Type B pancreatic cell (in vitro differentiated cells): ENCODE measurements at regions not wholly inside any gene's neighbourhood (a gene's known extent, or its start where the extent isn't known, plus 50 kb on each side); places are given as distances from the start of the nearest gene placed in this dataset.

Experiments
- DNase-seq: peaks from one replicate; pipeline ENCODE4 v3.0.0; 2021; ENCODE audit warnings: mixed read lengths; ENCODE audit not compliant: unreplicated experiment; ENCODE audit errors: extremely low spot score
- H3K27ac Mint-ChIP-seq: 2 replicates; pipeline ENCODE4 v1.8.0; 2021; ENCODE audit warnings: mild to moderate bottlenecking, mixed read lengths
- H3K27me3 Mint-ChIP-seq: 2 replicates; pipeline ENCODE4 v1.8.0; 2021; ENCODE audit warnings: mixed read lengths
- H3K36me3 Mint-ChIP-seq: 2 replicates; pipeline ENCODE4 v1.8.0; 2021; ENCODE audit warnings: mixed read lengths
- H3K4me1 Mint-ChIP-seq: one replicate; pipeline ENCODE4 v1.8.0; 2021; ENCODE audit warnings: mixed read lengths; ENCODE audit not compliant: unreplicated experiment
- H3K4me3 Mint-ChIP-seq: 2 replicates; pipeline ENCODE4 v1.8.0; 2021; ENCODE audit warnings: mild to moderate bottlenecking, mixed read lengths
- H3K9me3 Mint-ChIP-seq: 2 replicates; pipeline ENCODE4 v1.8.0; 2021; ENCODE audit warnings: mixed read lengths
- TF ChIP-seq, protein P1 (sequence below): fragments of 200-600 bp; sonication (generic); conservative IDR thresholded peaks from 2 replicates; pipeline ENCODE4 v1.5.0; 2021; ENCODE audit warnings: antibody characterized with exemption, mild to moderate bottlenecking

DNA sequence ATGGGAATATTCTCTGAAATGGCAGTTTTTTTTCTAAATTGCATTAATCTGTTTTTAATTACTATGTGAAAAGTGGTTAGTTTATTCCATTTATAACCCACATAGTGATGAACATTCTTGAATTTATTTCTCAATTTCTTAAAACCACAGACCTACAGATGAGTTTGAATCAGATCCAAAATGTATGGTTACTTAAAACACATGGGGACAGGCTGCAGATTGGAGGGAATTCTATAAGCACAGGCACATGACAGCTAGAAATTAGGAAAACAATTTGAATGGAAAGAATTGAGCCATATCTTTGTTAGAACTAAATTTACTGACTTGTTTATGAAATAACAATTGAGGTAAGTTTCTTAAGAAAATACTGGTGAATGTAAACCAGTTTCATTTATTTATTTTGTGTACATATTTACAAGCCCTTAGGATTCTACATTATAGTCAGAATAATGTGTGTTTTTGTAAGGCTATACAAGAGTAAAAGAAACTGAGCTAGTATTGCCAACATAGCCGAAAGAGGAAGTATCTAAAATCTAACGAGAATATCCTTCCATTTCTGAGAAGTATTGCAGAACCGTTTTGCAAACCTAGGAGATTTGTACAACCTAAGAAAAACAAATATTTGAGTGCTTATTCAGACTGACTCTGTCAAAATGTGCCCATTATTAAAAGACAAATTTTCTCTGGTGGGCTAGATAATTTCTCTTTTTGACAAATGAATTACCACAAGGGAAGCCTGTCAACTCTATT is 434.3 kb upstream of the SEMA3D start:
- TF ChIP-seq, protein P1, sequence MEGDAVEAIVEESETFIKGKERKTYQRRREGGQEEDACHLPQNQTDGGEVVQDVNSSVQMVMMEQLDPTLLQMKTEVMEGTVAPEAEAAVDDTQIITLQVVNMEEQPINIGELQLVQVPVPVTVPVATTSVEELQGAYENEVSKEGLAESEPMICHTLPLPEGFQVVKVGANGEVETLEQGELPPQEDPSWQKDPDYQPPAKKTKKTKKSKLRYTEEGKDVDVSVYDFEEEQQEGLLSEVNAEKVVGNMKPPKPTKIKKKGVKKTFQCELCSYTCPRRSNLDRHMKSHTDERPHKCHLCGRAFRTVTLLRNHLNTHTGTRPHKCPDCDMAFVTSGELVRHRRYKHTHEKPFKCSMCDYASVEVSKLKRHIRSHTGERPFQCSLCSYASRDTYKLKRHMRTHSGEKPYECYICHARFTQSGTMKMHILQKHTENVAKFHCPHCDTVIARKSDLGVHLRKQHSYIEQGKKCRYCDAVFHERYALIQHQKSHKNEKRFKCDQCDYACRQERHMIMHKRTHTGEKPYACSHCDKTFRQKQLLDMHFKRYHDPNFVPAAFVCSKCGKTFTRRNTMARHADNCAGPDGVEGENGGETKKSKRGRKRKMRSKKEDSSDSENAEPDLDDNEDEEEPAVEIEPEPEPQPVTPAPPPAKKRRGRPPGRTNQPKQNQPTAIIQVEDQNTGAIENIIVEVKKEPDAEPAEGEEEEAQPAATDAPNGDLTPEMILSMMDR = no peak
- H3K27me3 Mint-ChIP-seq = no peaks in the 10 kb centered on the region
- no peak for DNase-seq
- H3K4me1 Mint-ChIP-seq = no peaks in the 10 kb centered on the region
- H3K27ac Mint-ChIP-seq = no peak overlapping the region
- no peaks in the 10 kb centered on the region for H3K36me3 Mint-ChIP-seq
- peaks cover 5% of the 10 kb centered on the region for H3K9me3 Mint-ChIP-seq
- no peak overlapping the region for H3K4me3 Mint-ChIP-seq

DNA sequence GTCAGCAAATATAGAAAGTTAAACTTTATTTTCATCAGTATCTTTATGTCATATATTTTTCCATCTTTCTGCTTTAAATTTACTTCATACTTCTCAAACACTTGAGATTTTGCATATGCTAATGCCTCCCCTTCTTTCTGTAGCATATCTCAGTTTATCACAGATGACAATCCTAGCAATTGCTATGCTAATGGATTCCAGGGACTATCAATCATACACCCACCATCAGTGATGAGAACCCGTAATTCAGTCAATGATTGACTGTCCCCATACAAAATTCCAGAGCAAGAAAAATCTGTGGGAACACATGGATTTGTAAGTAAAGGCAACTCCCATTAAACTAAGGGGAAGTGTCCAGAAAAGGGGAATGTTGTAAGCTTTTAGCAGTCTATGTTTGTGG is 432.4 kb upstream of the SEMA3D start:
- H3K4me1 Mint-ChIP-seq = no peaks in the 10 kb centered on the region

DNA sequence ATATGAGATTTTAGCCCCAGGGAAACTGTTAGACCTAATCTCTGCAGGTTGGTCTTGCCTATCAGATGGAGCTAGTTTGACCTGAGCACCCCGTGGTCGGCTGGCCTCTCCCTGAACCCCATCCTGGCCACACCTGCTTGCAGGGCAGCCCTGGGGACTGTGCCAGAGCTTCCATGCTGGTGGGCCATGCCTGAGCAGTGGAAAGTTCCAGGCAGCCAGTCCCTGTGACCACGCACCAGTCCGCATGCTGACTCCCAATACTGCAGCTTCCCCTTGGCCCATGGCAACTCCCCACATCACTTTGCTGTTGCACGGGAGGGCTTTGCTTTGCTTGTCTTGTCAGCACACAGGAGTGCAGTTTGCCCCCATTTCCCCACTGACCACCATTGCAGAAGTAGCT is 427.8 kb upstream of the SEMA3D start:
- Mint-ChIP-seq H3K27me3 (no peaks in the 10 kb centered on the region), H3K9me3 (peaks cover 8% of the 10 kb centered on the region), H3K27ac (no peak overlapping the region), H3K36me3 (no peaks in the 10 kb centered on the region), H3K4me1 (no peaks in the 10 kb centered on the region), H3K4me3 (no peak overlapping the region)
- TF ChIP-seq, protein P1 = no peak
- DNase-seq = no peak

More for the DNA sequence above, 432.4 kb upstream of the SEMA3D start:
- H3K27ac Mint-ChIP-seq = no peak overlapping the region
- no peaks in the 10 kb centered on the region for H3K9me3 Mint-ChIP-seq
- DNase-seq = no peak
- TF ChIP-seq, protein P1 = no peak
- H3K27me3 Mint-ChIP-seq = no peaks in the 10 kb centered on the region
- no peaks in the 10 kb centered on the region for H3K36me3 Mint-ChIP-seq
- H3K4me3 Mint-ChIP-seq = no peak overlapping the region

DNA sequence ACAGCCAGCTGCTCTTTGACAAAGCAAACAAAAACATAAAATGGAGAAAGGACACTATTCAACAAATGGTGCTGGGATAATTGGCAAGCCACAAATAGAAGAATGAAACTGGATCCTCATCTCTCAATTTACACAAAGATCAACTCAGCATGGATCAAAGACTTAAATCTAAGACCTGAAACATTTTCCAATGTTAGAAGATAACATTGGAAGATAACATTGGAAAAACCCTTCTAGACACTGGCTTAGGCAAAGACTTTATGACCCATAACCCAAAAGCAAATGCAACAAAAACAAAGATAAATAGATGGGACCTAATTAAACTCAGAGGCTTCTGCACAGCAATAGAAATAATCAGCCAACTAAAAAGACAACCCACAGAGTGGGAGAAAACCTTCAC is 425.7 kb upstream of the SEMA3D start:
- H3K27me3 Mint-ChIP-seq = no peaks in the 10 kb centered on the region
- TF ChIP-seq, protein P1 = no peak
- H3K4me3 Mint-ChIP-seq = no peak overlapping the region
- H3K9me3 Mint-ChIP-seq = peaks cover 8% of the 10 kb centered on the region
- no peak for DNase-seq
- no peaks in the 10 kb centered on the region for H3K36me3 Mint-ChIP-seq
- no peaks in the 10 kb centered on the region for H3K4me1 Mint-ChIP-seq
- no peak overlapping the region for H3K27ac Mint-ChIP-seq

DNA sequence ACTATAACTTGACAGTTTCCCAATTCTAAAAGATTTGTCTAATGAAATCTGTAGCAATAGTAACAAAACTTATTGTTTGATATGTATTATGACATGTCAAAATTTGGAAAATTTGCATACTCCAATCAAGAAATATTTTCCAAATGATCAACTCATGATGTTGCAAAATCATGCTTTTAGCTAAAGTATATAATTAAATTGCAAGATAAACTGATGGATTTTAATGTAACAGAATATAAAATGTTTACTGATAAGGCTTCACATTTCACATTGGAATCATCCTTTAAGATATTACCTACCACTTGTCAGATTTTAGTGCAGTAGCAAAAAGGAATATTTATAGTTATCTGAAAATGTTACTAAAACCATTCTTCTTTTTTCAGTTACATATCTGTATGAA is 421.9 kb upstream of the SEMA3D start:
- DNase-seq = no peak
- no peak overlapping the region for H3K27ac Mint-ChIP-seq
- no peaks in the 10 kb centered on the region for H3K4me1 Mint-ChIP-seq
- H3K9me3 Mint-ChIP-seq = peaks cover 14% of the 10 kb centered on the region
- TF ChIP-seq, protein P1 = no peak
- no peaks in the 10 kb centered on the region for H3K36me3 Mint-ChIP-seq
- H3K4me3 Mint-ChIP-seq = no peak overlapping the region
- H3K27me3 Mint-ChIP-seq = no peaks in the 10 kb centered on the region
